ENCODE measurements at regions not wholly inside any gene's neighbourhood (a gene's known extent, or its start where the extent isn't known, plus 50 kb on each side); places are given as distances from the start of the nearest gene placed in this dataset.

DNA sequence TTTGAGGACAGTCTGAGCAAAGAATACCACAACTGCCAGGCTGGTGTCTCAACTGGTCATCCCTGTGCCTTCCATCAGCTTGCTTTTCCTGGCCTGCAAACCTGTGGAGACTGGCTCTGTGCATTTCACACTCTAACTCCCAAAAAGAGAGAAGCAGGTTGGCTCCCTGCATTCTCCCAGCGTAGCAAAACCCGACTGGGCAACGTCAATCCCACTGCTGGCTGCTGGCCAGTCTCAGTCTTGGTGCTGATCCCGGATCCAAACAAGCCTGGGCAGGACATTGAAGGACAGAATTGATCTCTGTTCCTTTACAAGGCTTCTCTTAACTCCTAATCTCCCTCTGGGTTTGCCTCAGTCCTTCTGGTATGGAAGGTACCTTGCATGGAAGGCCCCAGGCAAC, 65.4 kb downstream of the FZD10 start:
- H3K27ac ChIP-seq: no peak overlapping the region
- intact Hi-C loops (cut with DNase I): no loop called here
- TF ChIP-seq, protein P1, sequence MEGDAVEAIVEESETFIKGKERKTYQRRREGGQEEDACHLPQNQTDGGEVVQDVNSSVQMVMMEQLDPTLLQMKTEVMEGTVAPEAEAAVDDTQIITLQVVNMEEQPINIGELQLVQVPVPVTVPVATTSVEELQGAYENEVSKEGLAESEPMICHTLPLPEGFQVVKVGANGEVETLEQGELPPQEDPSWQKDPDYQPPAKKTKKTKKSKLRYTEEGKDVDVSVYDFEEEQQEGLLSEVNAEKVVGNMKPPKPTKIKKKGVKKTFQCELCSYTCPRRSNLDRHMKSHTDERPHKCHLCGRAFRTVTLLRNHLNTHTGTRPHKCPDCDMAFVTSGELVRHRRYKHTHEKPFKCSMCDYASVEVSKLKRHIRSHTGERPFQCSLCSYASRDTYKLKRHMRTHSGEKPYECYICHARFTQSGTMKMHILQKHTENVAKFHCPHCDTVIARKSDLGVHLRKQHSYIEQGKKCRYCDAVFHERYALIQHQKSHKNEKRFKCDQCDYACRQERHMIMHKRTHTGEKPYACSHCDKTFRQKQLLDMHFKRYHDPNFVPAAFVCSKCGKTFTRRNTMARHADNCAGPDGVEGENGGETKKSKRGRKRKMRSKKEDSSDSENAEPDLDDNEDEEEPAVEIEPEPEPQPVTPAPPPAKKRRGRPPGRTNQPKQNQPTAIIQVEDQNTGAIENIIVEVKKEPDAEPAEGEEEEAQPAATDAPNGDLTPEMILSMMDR (IDR thresholded peaks at IDR 0.05): no peak
- TF ChIP-seq POLR2A (IDR thresholded peaks at IDR 0.05) (no peak), POLR2AphosphoS5 (IDR thresholded peaks at IDR 0.05) (peak; percentile 60)
- H3K9me3 ChIP-seq: no peaks in the 10 kb centered on the region
- H3K4me1 ChIP-seq (replicated peaks): no peaks in the 10 kb centered on the region
- H3K4me3 ChIP-seq: no peak overlapping the region
- H3K27me3 ChIP-seq (replicated peaks; ENCODE audit: insufficient read depth): no peaks in the 10 kb centered on the region
- peak; percentile 82 for DNase-seq (ENCODE audit: low spot score)
- H3K36me3 ChIP-seq: no peaks in the 10 kb centered on the region
- 23% methylated on average over 4 of the region's 4 CpGs for WGBS

DNA sequence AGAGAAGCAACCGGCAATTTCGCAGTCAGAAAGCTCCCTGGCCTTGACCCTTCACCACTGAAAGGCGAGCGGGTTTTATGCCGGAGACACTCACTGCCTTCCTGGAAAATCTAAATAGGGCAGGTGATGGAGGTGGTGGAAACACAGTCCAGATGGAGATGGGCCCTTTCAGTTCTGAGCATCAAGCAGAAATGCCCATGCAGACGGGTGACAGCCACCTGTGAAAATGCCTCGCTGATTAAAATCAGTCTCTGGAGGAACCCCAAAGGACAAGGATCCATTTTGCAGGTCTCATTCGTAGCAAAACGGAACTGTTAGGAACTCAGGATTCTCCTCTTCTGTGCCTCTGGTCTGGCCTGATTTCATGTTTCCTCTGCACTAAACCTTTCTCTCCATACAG, 74.2 kb downstream of the FZD10 start:
- Histone ChIP-seq H3K36me3 (no peaks in the 10 kb centered on the region), H3K4me3 (no peak overlapping the region), H3K27me3 (replicated peaks; ENCODE audit: insufficient read depth) (no peaks in the 10 kb centered on the region), H3K9me3 (no peaks in the 10 kb centered on the region), H3K27ac (no peak overlapping the region), H3K4me1 (replicated peaks) (no peaks in the 10 kb centered on the region)
- WGBS: 81% methylated on average over 9 of the region's 9 CpGs
- DNase-seq (ENCODE audit: low spot score): no peak
- no peak for TF ChIP-seq POLR2A (IDR thresholded peaks at IDR 0.05)
- TF ChIP-seq, protein P1 (IDR thresholded peaks at IDR 0.05): no peak
- no peak for TF ChIP-seq POLR2AphosphoS5 (IDR thresholded peaks at IDR 0.05)
- intact Hi-C loops (cut with DNase I): no loop called here

DNA sequence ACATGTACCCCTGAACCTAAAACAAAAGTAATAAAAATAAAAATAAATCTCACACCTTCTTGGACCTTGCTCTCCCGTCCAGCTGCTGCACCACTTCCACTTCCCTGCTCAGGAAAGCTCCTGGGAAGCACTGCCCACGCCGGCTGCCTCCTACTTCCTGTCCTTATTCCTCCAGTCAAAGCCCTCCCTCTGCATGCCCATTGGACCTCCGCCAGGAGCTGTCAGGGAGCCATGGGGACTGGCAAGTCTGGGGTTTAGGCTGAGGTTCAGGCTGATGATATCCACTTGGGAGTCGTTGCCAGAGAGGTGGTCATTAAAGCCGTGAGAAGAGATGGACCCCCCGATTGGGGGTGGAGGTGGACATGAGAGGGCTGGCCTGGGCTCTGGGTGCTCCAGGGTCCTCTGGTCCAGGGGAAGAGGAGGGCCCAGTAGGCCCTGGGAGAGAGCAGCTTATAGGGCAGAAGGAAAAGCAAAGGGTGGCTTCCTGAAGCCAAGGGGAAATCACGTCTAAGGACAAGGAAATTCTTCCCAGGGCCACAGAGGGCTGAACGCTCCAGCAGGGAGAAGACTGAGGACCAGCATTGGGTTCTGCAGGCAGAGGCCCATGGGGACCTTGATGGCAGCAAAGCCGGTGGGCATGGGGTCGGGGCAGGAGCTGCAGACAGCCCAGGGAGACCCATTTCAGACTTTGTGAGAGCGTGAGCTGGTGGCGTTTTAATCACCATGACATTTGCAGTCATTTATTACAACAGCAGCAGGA, 78.7 kb downstream of the FZD10 start:
- intact Hi-C loops (cut with DNase I): no loop called here
- no peaks in the 10 kb centered on the region for H3K9me3 ChIP-seq
- 67% methylated on average over 13 of the region's 13 CpGs for WGBS
- no peaks in the 10 kb centered on the region for H3K4me1 ChIP-seq (replicated peaks)
- H3K4me3 ChIP-seq: no peak overlapping the region
- no peak for DNase-seq (ENCODE audit: low spot score)
- H3K27ac ChIP-seq: no peak overlapping the region
- H3K27me3 ChIP-seq (replicated peaks; ENCODE audit: insufficient read depth): no peaks in the 10 kb centered on the region
- H3K36me3 ChIP-seq: no peaks in the 10 kb centered on the region
- TF ChIP-seq POLR2AphosphoS5 (IDR thresholded peaks at IDR 0.05) (no peak), POLR2A (IDR thresholded peaks at IDR 0.05) (no peak)
- TF ChIP-seq, protein P1 (IDR thresholded peaks at IDR 0.05): no peak

DNA sequence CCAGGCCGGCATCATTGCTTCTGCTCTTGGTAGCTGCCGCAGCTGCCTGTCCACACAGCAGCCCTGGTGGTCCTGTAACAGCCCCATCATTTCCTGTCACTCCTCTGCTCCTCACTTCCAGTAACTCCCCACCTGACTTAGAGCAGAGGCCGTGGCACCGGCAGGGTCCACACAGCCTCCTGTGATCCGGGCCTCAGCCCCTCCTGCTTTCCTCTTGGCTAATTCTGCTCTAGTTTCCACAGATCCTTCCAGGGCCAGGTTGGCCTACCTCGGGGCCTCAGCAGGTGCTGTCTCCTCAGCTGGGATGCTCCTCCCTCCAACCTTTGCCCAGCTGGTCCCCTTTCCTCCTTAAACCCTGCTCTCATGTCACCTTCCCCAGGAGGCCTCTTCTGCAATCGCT, 80.2 kb downstream of the FZD10 start:
- intact Hi-C loops (cut with DNase I): no loop called here
- no peaks in the 10 kb centered on the region for H3K36me3 ChIP-seq
- no peaks in the 10 kb centered on the region for H3K9me3 ChIP-seq
- H3K4me1 ChIP-seq (replicated peaks): no peaks in the 10 kb centered on the region
- no peak overlapping the region for H3K27ac ChIP-seq
- no peaks in the 10 kb centered on the region for H3K27me3 ChIP-seq (replicated peaks; ENCODE audit: insufficient read depth)
- TF ChIP-seq POLR2A (IDR thresholded peaks at IDR 0.05) (no peak), POLR2AphosphoS5 (IDR thresholded peaks at IDR 0.05) (no peak)
- TF ChIP-seq, protein P1 (IDR thresholded peaks at IDR 0.05): no peak
- H3K4me3 ChIP-seq: no peak overlapping the region
- WGBS: 77% methylated on average over 7 of the region's 7 CpGs
- no peak for DNase-seq (ENCODE audit: low spot score)

DNA sequence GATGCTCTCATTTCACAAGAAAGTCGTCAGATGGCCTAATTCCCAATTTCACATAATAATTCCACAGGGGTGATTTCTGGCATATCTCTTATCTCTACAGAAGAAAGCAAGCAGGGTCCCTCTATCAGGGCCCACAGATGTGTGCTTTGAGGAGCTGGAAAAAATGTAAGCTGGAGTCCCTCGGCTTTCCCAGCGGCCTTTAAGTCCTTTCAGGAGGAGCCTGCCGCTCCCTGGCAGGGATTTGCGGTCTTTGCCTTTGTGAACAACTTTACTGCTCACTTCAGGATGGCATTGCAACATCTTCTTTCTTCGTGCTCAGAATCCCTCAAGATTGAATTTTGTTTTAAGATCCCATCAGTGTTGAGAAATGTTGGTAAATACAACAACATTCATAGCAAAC, 83.0 kb downstream of the FZD10 start:
- no peaks in the 10 kb centered on the region for H3K4me1 ChIP-seq (replicated peaks)
- no peak overlapping the region for H3K27ac ChIP-seq
- intact Hi-C loops (cut with DNase I): no loop called here
- H3K36me3 ChIP-seq: no peaks in the 10 kb centered on the region
- H3K4me3 ChIP-seq: no peak overlapping the region
- WGBS: 74% methylated on average over 6 of the region's 6 CpGs
- H3K9me3 ChIP-seq: no peaks in the 10 kb centered on the region
- TF ChIP-seq, protein P1 (IDR thresholded peaks at IDR 0.05): no peak
- no peak for TF ChIP-seq POLR2A (IDR thresholded peaks at IDR 0.05)
- TF ChIP-seq POLR2AphosphoS5 (IDR thresholded peaks at IDR 0.05): no peak
- no peaks in the 10 kb centered on the region for H3K27me3 ChIP-seq (replicated peaks; ENCODE audit: insufficient read depth)
- DNase-seq (ENCODE audit: low spot score): no peak
